Trophoblast cell (in vitro differentiated cells and primary cell): ENCODE measurements at regions not wholly inside any gene's neighbourhood (a gene's known extent, or its start where the extent isn't known, plus 50 kb on each side); places are given as distances from the start of the nearest gene placed in this dataset.

Source experiments
- DNase-seq, 2 donors: peaks; one replicate each; pipeline ENCODE4 v3.0.0-alpha.2; 2016
- H2AFZ ChIP-seq: 2 replicates; pipeline ENCODE4 v1.6.1; 2013; ENCODE audit warnings: low read length, moderate library complexity, mild to moderate bottlenecking; ENCODE audit not compliant: insufficient read depth, poor library complexity
- H2AK5ac ChIP-seq: 2 replicates; pipeline ENCODE4 v1.6.1; 2013; ENCODE audit warnings: mild to moderate bottlenecking, low read length
- H2BK120ac ChIP-seq: 2 replicates; pipeline ENCODE4 v1.6.1; 2013; ENCODE audit warnings: low read length, mild to moderate bottlenecking, moderate library complexity; ENCODE audit not compliant: insufficient read depth, poor library complexity
- H2BK12ac ChIP-seq: 2 replicates; pipeline ENCODE4 v1.6.1; 2013; ENCODE audit warnings: mild to moderate bottlenecking, low read length, moderate library complexity
- H2BK5ac ChIP-seq: 2 replicates; pipeline ENCODE4 v1.6.1; 2013; ENCODE audit warnings: low read length, low read depth, moderate library complexity, mild to moderate bottlenecking; ENCODE audit not compliant: poor library complexity
- H3K14ac ChIP-seq: 2 replicates; pipeline ENCODE4 v1.6.1; 2013; ENCODE audit warnings: mild to moderate bottlenecking, low read length
- H3K18ac ChIP-seq: 2 replicates; pipeline ENCODE4 v1.6.1; 2013; ENCODE audit warnings: mild to moderate bottlenecking, low read length
- H3K23ac ChIP-seq: 2 replicates; pipeline ENCODE4 v1.6.1; 2013; ENCODE audit warnings: low read length
- H3K27ac ChIP-seq: 2 replicates; pipeline ENCODE4 v1.5.1; 2013; ENCODE audit warnings: low read depth, mild to moderate bottlenecking, inconsistent platforms, low read length, moderate library complexity
- H3K27me3 ChIP-seq: 2 replicates; pipeline ENCODE4 v1.6.1; 2013; ENCODE audit warnings: inconsistent platforms, mild to moderate bottlenecking, low read length, moderate library complexity; ENCODE audit not compliant: insufficient read depth
- H3K36me3 ChIP-seq, 2 experiments: 1 replicate in 1 of 2; 2 replicates in 1 of 2; pipeline ENCODE4 v1.6.1; 2013; ENCODE audit warnings: low read length in 2 of 2, mild to moderate bottlenecking in 2 of 2, moderate library complexity in 1 of 2; ENCODE audit not compliant: insufficient read depth in 2 of 2, control insufficient read depth in 1 of 2
- H3K4ac ChIP-seq: 2 replicates; pipeline ENCODE4 v1.6.1; 2013; ENCODE audit warnings: low read depth, mild to moderate bottlenecking, low read length, moderate library complexity
- H3K4me1 ChIP-seq, 2 experiments: 1 replicate in 1 of 2; 2 replicates in 1 of 2; pipeline ENCODE4 v1.6.1; 2013; ENCODE audit warnings: low read length in 2 of 2, mild to moderate bottlenecking in 2 of 2, moderate library complexity in 1 of 2; ENCODE audit not compliant: insufficient read depth in 2 of 2, control insufficient read depth in 1 of 2
- H3K4me2 ChIP-seq: 2 replicates; pipeline ENCODE4 v1.6.1; 2013; ENCODE audit warnings: inconsistent platforms, mild to moderate bottlenecking, low read length, moderate library complexity
- H3K4me3 ChIP-seq: 2 replicates; pipeline ENCODE4 v1.5.1; 2013; ENCODE audit warnings: mild to moderate bottlenecking, low read depth, low read length, inconsistent platforms
- H3K79me1 ChIP-seq: one replicate; pipeline ENCODE4 v1.6.1; 2013; ENCODE audit warnings: low read length
- H3K79me2 ChIP-seq: 2 replicates; pipeline ENCODE4 v1.6.1; 2013; ENCODE audit warnings: low read length, mild to moderate bottlenecking; ENCODE audit not compliant: control insufficient read depth, insufficient read depth, poor library complexity
- H3K9ac ChIP-seq: 2 replicates; pipeline ENCODE4 v1.6.1; 2013; ENCODE audit warnings: mild to moderate bottlenecking, low read length
- H3K9me3 ChIP-seq: 2 replicates; pipeline ENCODE4 v1.6.1; 2013; ENCODE audit warnings: low read depth, mild to moderate bottlenecking, control low read depth, inconsistent platforms, low read length; ENCODE audit not compliant: insufficient read depth
- H4K12ac ChIP-seq: 2 replicates; pipeline ENCODE4 v1.6.1; 2013; ENCODE audit warnings: low read depth, mild to moderate bottlenecking, low read length, moderate library complexity
- H4K8ac ChIP-seq: 2 replicates; pipeline ENCODE4 v1.6.1; 2013; ENCODE audit warnings: low read depth, mild to moderate bottlenecking, low read length, moderate library complexity
- H4K91ac ChIP-seq: one replicate; pipeline ENCODE4 v1.6.1; 2013; ENCODE audit warnings: low read depth, mild to moderate bottlenecking, low read length, moderate library complexity
- WGBS: extraction: QIAGEN DNeasy Blood & Tissue Kit; methylation state at CpG from one replicate; pipeline ENCODE4 v1.1.7; 2013; ENCODE audit warnings: missing lambda C conversion rate; ENCODE audit not compliant: insufficient read length, insufficient coverage; ENCODE audit errors: extremely low coverage; 5-methylcytosine and 5-hydroxymethylcytosine counted together

GRCh38 chr9:106130374-106130773 is 436.0 kb downstream of the TMEM38B start:
- Histone ChIP-seq H4K12ac (no peak overlapping the region), H3K4me3 (no peak overlapping the region), H4K91ac (no peak overlapping the region), H2BK12ac (no peak overlapping the region), H3K79me1 (no peaks in the 10 kb centered on the region), H3K4ac (no peak overlapping the region), H2AFZ (no peak overlapping the region), H3K4me2 (no peak overlapping the region), H3K14ac (no peak overlapping the region), H3K36me3 (no peaks in the 10 kb centered on the region), H3K9me3 (no peaks in the 10 kb centered on the region), H2BK5ac (no peak overlapping the region), H3K79me2 (no peaks in the 10 kb centered on the region), H3K27me3 (no peaks in the 10 kb centered on the region), H3K9ac (no peak overlapping the region), H2BK120ac (no peak overlapping the region), H3K27ac (no peak overlapping the region), H2AK5ac (no peak overlapping the region), H3K4me1 (no peaks in the 10 kb centered on the region), H3K18ac (no peak overlapping the region), H3K23ac (no peak overlapping the region), H4K8ac (no peak overlapping the region)
- no peak for DNase-seq
- WGBS = no CpG with 5 or more reads among the region's 2 CpGs

- H3K36me3 ChIP-seq = no peaks in the 10 kb centered on the region
- H3K4me3 ChIP-seq = no peak overlapping the region
- no peaks in the 10 kb centered on the region for H3K79me1 ChIP-seq
- WGBS = no CpG with 5 or more reads among the region's 2 CpGs
- no peaks in the 10 kb centered on the region for H3K9me3 ChIP-seq
- H3K79me2 ChIP-seq = no peaks in the 10 kb centered on the region
- no peaks in the 10 kb centered on the region for H3K27me3 ChIP-seq
- H3K4me1 ChIP-seq = no peaks in the 10 kb centered on the region
- H2BK120ac ChIP-seq = no peak overlapping the region
- H3K4me2 ChIP-seq = no peak overlapping the region
- peak in 1 of 2 donors; percentile 22 for DNase-seq
- no peak overlapping the region for H3K4ac ChIP-seq
- H3K18ac ChIP-seq = no peak overlapping the region
- no peak overlapping the region for H2BK12ac ChIP-seq
- H4K91ac ChIP-seq = no peak overlapping the region
- H2AFZ ChIP-seq = no peak overlapping the region
- no peak overlapping the region for H2AK5ac ChIP-seq
- no peak overlapping the region for H3K23ac ChIP-seq
- H3K9ac ChIP-seq = no peak overlapping the region
- no peak overlapping the region for H4K8ac ChIP-seq
- H3K27ac ChIP-seq = no peak overlapping the region
- no peak overlapping the region for H4K12ac ChIP-seq
- H2BK5ac ChIP-seq = no peak overlapping the region
- no peak overlapping the region for H3K14ac ChIP-seq
Observed at GRCh38 chr9:106143781-106144180, 449.4 kb downstream of the TMEM38B start.

DNA sequence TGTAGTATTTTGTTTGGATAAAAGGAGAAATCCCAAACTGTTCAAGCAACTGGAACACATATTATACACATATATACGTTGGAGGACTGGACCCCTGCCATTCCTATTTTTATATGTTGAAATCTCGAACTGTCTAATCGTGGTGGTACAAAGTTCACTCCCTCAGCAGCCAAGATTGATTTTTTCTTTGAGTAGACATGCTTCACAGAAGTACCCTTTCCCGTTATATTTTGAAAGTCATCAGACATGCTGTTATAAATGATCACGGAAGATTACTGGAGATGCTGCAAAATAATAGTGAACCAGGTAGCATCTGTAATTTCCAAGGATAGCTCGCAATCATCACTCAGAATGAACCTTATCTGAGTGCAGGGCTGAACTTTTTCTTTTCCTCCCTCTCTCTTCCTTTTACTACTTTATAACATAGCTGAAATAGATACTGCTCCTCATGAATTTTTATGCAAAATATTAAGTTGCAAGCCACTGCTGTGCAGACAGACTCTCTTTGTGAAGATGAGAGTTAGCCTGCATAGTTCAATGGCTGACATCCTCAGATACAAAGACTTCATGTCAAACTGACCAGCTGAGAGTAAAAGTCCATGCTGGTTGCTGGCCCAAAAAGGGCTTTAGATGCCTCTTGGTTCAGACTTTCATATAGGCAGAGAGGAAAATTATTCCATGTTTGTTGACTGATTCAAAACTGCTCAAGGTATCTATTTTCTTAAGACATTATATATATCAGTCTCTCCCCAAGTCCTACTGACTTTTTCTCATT is 451.9 kb downstream of the TMEM38B start:
- H3K18ac ChIP-seq = no peak overlapping the region
- H3K27ac ChIP-seq = no peak overlapping the region
- WGBS = no CpG with 5 or more reads among the region's 6 CpGs
- no peak overlapping the region for H4K91ac ChIP-seq
- no peaks in the 10 kb centered on the region for H3K79me2 ChIP-seq
- DNase-seq = no peak
- H3K23ac ChIP-seq = no peak overlapping the region
- no peak overlapping the region for H3K14ac ChIP-seq
- no peak overlapping the region for H2BK12ac ChIP-seq
- H2BK120ac ChIP-seq = no peak overlapping the region
- no peak overlapping the region for H2BK5ac ChIP-seq
- H3K79me1 ChIP-seq = no peaks in the 10 kb centered on the region
- no peak overlapping the region for H3K9ac ChIP-seq
- no peaks in the 10 kb centered on the region for H3K9me3 ChIP-seq
- H3K4me3 ChIP-seq = no peak overlapping the region
- no peak overlapping the region for H4K12ac ChIP-seq
- H2AK5ac ChIP-seq = no peak overlapping the region
- H3K4me2 ChIP-seq = no peak overlapping the region
- H3K4me1 ChIP-seq = no peaks in the 10 kb centered on the region
- H3K4ac ChIP-seq = no peak overlapping the region
- H3K36me3 ChIP-seq = no peaks in the 10 kb centered on the region
- no peak overlapping the region for H2AFZ ChIP-seq
- H3K27me3 ChIP-seq = no peaks in the 10 kb centered on the region
- no peak overlapping the region for H4K8ac ChIP-seq

GRCh38 chr9:106146886-106147285 is 452.5 kb downstream of the TMEM38B start:
- H3K79me2 ChIP-seq = no peaks in the 10 kb centered on the region
- H3K9ac ChIP-seq = no peak overlapping the region
- H3K27me3 ChIP-seq = no peaks in the 10 kb centered on the region
- H2BK12ac ChIP-seq = no peak overlapping the region
- no peak overlapping the region for H3K23ac ChIP-seq
- H3K4me1 ChIP-seq = no peaks in the 10 kb centered on the region
- H3K36me3 ChIP-seq = no peaks in the 10 kb centered on the region
- H3K4ac ChIP-seq = no peak overlapping the region
- no peak overlapping the region for H4K12ac ChIP-seq
- H2BK120ac ChIP-seq = no peak overlapping the region
- H4K91ac ChIP-seq = no peak overlapping the region
- H2AFZ ChIP-seq = no peak overlapping the region
- H3K4me3 ChIP-seq = no peak overlapping the region
- no peak for DNase-seq
- no peak overlapping the region for H2AK5ac ChIP-seq
- H4K8ac ChIP-seq = no peak overlapping the region
- H3K27ac ChIP-seq = no peak overlapping the region
- no peak overlapping the region for H3K18ac ChIP-seq
- no peak overlapping the region for H3K4me2 ChIP-seq
- H2BK5ac ChIP-seq = no peak overlapping the region
- H3K9me3 ChIP-seq = no peaks in the 10 kb centered on the region
- no peaks in the 10 kb centered on the region for H3K79me1 ChIP-seq
- H3K14ac ChIP-seq = no peak overlapping the region
